NB4 (cell line): ENCODE measurements at regions not wholly inside any gene's neighbourhood (a gene's known extent, or its start where the extent isn't known, plus 50 kb on each side); places are given as distances from the start of the nearest gene placed in this dataset.

Experiments used
- DNase-seq: peaks from one replicate; pipeline ENCODE4 v3.0.0; 2010; ENCODE audit warnings: low read depth
- H3K4me3 ChIP-seq: one replicate; pipeline ENCODE4 v1.5.1; 2011; ENCODE audit warnings: mild to moderate bottlenecking, low read depth, low read length, moderate library complexity
- MYC ChIP-seq: IDR thresholded peaks from 2 replicates; pipeline ENCODE4 v1.6.1; 2011; ENCODE audit warnings: low read depth, low read length
- POLR2A ChIP-seq: IDR thresholded peaks from 2 replicates; pipeline ENCODE4 v1.6.1; 2011; ENCODE audit warnings: mild to moderate bottlenecking; ENCODE audit not compliant: insufficient read length; ENCODE audit errors: extremely low read depth
- TF ChIP-seq, protein P1 (sequence below): IDR thresholded peaks from 2 replicates; pipeline ENCODE4 v1.6.1; 2011; ENCODE audit warnings: low read depth, low read length
- TF ChIP-seq, protein P2 (sequence below): IDR thresholded peaks from one replicate; pipeline ENCODE4 v1.5.1; 2012; ENCODE audit warnings: low read depth, low read length

- TF ChIP-seq, protein P1, sequence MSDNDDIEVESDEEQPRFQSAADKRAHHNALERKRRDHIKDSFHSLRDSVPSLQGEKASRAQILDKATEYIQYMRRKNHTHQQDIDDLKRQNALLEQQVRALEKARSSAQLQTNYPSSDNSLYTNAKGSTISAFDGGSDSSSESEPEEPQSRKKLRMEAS = no peak
- TF ChIP-seq, protein P2, sequence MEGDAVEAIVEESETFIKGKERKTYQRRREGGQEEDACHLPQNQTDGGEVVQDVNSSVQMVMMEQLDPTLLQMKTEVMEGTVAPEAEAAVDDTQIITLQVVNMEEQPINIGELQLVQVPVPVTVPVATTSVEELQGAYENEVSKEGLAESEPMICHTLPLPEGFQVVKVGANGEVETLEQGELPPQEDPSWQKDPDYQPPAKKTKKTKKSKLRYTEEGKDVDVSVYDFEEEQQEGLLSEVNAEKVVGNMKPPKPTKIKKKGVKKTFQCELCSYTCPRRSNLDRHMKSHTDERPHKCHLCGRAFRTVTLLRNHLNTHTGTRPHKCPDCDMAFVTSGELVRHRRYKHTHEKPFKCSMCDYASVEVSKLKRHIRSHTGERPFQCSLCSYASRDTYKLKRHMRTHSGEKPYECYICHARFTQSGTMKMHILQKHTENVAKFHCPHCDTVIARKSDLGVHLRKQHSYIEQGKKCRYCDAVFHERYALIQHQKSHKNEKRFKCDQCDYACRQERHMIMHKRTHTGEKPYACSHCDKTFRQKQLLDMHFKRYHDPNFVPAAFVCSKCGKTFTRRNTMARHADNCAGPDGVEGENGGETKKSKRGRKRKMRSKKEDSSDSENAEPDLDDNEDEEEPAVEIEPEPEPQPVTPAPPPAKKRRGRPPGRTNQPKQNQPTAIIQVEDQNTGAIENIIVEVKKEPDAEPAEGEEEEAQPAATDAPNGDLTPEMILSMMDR = no peak
- no peak for TF ChIP-seq POLR2A
- TF ChIP-seq MYC = no peak
- no peak overlapping the region for H3K4me3 ChIP-seq
- no peak for DNase-seq
Observed at GRCh38 chr2:228839421-228839876, 431.6 kb downstream of the PID1 start.

DNA sequence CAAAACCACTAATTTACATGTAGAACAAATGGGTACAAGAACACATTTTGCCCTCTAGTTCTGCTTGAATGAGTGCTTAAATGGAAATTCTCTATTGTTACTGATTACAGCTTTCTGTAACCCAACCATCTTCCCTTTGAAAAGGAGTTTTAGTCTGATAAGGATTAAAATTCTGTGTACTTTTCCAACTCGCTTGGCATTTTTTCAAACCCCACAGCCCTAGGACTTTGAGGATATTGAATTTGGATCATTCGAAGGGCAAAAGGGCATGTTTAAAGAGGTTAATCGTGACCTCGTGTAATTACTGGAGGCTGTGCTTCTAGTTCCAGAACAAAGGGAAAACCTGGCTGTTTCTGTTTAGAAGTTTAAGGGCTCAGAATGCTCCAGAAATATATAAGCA is 432.3 kb downstream of the PID1 start:
- DNase-seq = no peak
- TF ChIP-seq POLR2A (no peak), MYC (no peak)
- TF ChIP-seq, protein P2 = no peak
- TF ChIP-seq, protein P1 = no peak

GRCh38 chr2:228828397-228828796 is 442.7 kb downstream of the PID1 start:
- no peak for DNase-seq

More for the DNA sequence above, 432.3 kb downstream of the PID1 start:
- H3K4me3 ChIP-seq = no peak overlapping the region

DNA sequence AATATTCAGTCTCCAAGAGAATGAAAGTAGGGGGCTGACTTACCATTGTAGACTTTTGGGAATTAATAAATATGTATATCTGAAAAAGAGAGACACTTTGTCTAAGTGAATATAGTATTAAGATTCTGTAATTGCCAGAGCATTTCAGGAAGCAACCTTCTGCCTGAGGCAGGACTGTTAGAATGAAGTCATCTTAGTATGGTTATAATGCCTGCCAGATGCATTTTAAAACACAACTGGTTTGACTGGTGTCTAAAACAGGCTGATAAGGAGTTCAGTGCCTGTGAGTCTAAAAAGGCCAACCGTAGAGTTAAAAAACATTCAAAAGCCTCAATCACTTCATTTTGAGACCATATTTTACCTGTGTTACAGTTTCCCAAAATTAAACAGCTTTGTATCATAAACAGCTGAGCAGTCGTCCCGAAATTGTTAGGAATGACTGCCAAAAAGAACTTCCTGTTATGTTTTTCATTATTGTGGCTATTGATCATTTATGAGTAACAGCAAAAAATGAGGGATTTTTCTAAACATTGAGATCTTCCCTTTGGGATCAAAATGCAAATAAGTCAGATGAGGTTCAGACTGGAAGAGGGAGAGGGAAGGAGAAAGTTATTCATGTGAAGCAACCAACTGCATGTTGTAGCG is 443.9 kb downstream of the PID1 start:
- no peak overlapping the region for H3K4me3 ChIP-seq

More at GRCh38 chr2:228828397-228828796, 442.7 kb downstream of the PID1 start:
- TF ChIP-seq, protein P1 = no peak
- no peak for TF ChIP-seq POLR2A
- no peak for TF ChIP-seq MYC
- TF ChIP-seq, protein P2 = no peak
- H3K4me3 ChIP-seq = no peak overlapping the region

GRCh38 chr2:228819701-228820100 is 451.4 kb downstream of the PID1 start:
- no peak overlapping the region for H3K4me3 ChIP-seq
- TF ChIP-seq, protein P2 = no peak
- TF ChIP-seq MYC = no peak
- TF ChIP-seq, protein P1 = no peak
- no peak for TF ChIP-seq POLR2A
- DNase-seq = no peak

More for the DNA sequence above, 443.9 kb downstream of the PID1 start:
- TF ChIP-seq, protein P1 = no peak
- TF ChIP-seq, protein P2 = no peak
- TF ChIP-seq POLR2A (no peak), MYC (no peak)
- DNase-seq = no peak
